Astrocyte (in vitro differentiated cells and primary cell): ENCODE measurements at regions not wholly inside any gene's neighbourhood (a gene's known extent, or its start where the extent isn't known, plus 50 kb on each side); places are given as distances from the start of the nearest gene placed in this dataset.
"Not testable (repeated sequence)": the region's sequence is repeated elsewhere in the genome, so short reads cannot be mapped to it uniquely, and the experiment has no call there.

Experiments used
- CTCF ChIP-seq: IDR thresholded peaks from 2 replicates; pipeline ENCODE4 v1.5.1; 2011; ENCODE audit warnings: low read depth, mild to moderate bottlenecking, inconsistent platforms, low read length, moderate library complexity; ENCODE audit not compliant: insufficient read depth
- EZH2 ChIP-seq: IDR thresholded peaks from 2 replicates; pipeline ENCODE4 v1.6.1; 2012; ENCODE audit warnings: mild to moderate bottlenecking, low read length, inconsistent platforms; ENCODE audit not compliant: insufficient read depth

GRCh38 chr15:77883012-77883411, 194.5 kb downstream of the TBC1D2B start:
- TF ChIP-seq CTCF, EZH2: not testable (repeated sequence)
